Activated CD4-positive, alpha-beta T cell treated with anti-CD3 and anti-CD28 coated beads, Interleukin-2, amount 50 U/mL, for 48 hours (primary cell): ENCODE measurements at regions not wholly inside any gene's neighbourhood (a gene's known extent, or its start where the extent isn't known, plus 50 kb on each side); places are given as distances from the start of the nearest gene placed in this dataset.
"Not testable (repeated sequence)": the region's sequence is repeated elsewhere in the genome, so short reads cannot be mapped to it uniquely, and the experiment has no call there.

Experiments
- DNase-seq, 2 experiments: peaks; one replicate each; pipeline ENCODE4 v3.0.0-alpha.2; 2020

GRCh38 chr5:60546207-60546606, 153.8 kb downstream of the DEPDC1B start:
- no peak for DNase-seq

DNA sequence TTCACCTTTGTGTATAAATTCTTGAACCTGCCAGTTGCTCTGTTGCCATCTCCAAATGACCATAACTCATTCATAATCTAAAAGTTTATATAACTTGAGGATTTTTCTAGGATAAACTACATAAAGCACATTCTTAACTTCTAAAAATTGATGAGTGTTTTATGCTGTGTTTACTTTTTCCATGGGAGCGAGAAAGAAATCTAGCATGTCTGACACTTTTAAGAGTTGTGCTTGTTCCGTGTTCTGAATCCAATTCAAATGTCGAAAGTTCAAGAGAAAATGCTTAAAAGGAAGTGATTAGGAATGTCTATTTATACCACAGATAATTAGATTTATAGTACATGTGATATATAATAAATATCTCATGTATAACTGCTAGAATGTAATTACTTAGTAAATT, 154.4 kb downstream of the DEPDC1B start:
- no peak for DNase-seq

- DNase-seq, result no peak
Measured at GRCh38 chr5:60544142-60544541, 155.8 kb downstream of the DEPDC1B start.

- DNase-seq, result no peak
Measured at GRCh38 chr5:60541980-60542379, 158.0 kb downstream of the DEPDC1B start.

DNA sequence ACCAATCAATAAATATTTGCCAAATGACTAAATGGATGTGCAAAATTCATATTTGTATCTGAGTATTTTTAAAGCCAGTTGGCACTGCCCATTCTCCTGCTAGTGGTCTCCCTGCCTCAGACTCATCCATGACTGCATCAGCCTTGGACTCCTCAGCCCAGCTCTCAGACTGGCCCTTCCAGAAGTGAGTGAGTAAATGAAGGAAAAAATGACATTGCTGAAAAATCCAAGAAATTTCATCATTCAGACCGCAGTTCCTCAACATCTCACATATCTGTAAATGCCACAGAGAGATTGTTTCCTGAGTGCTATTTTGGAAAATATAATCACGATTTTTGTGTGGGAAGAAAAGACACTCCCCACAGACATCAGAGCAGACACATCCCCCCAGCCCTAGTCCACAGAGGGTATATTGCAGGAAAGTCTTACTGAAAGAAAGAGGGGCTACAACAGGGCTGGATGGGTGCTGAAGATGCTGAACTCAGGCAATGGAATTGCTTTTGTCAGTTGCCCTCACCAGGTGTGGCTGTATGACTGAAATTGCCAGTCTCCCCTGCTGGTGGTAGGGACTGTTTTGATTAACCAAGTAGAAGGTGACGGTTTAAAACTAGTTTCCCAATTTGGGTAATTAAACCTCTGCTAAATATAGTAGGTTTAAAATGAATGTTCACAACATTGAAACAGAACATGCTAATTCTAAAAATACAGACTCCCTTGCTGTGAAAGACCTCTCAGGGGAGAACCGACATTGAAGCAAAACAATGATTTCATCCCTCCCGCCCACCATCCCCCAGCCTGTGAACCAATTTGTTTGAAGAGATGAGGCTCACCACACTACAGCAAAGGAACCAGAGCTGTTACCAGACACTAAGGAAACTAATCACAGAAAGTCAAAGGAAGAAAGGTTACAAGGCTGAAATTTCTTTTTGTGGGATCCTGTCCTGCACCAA, 158.8 kb downstream of the DEPDC1B start:
- DNase-seq, result no peak

DNA sequence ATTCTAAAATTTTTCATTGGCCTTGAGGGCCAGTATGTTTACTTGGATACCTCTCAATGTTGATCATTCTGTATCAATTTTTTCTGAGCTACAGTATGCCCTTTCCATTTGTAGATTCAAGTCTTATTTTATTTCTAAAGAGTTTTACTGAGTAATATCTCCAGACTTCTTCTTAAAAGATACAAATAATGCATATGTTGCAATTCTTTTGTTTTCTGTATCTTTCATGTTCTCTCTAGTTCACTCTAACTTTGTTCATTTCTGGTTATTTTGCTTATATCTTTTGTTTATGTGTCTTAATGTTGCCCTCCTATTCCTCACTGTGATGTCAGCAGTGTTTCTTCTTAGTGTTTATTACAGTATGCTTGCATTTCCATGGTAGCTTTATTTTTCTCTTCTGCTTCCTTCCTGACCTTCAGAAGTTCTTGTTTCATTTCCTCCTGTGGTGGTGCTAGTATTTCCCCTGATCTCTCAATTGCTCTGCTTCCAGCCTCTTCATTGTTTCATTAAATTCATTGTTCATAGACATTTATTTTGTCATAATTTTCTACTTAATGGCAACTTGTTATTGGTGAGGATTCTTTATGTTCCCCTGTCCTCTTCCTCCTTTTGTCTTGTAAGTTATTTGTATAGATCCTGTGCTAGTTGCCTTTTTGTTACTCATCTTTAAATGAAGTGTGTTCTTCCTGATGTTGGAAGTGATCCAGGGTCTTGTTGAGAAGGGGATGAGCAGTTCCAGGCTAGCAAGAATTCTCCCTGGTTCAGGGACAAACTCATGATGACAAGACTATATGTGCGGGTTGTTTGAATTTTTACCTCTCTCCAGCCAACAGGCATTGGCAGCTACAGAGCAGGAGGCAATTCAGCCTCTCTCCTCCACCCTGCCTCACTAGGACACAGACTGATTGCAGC, 160.8 kb downstream of the DEPDC1B start:
- DNase-seq, result no peak

- DNase-seq, result no peak
Measured at GRCh38 chr5:60538426-60538825, 161.5 kb downstream of the DEPDC1B start.

DNA sequence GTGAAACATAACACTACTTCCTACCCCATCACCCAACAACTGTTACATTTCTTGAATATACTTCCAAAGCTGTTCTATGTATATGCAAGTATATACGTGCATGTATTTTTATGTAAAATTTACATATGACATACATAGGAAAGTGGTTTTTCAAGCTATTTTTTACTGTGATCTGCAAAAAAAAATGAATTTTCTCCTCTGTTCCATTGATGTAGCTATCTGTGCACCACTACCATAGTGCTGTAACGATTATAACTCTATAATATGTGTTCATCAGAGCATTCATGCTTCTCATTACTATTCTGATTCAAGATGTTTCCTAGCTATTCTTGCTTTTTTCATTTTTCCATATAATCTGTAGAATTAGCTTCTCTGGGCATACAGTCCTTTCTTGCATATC, 164.0 kb downstream of the DEPDC1B start:
- DNase-seq, result no peak

GRCh38 chr5:60535198-60535597, 164.8 kb downstream of the DEPDC1B start:
- DNase-seq, result no peak

DNA sequence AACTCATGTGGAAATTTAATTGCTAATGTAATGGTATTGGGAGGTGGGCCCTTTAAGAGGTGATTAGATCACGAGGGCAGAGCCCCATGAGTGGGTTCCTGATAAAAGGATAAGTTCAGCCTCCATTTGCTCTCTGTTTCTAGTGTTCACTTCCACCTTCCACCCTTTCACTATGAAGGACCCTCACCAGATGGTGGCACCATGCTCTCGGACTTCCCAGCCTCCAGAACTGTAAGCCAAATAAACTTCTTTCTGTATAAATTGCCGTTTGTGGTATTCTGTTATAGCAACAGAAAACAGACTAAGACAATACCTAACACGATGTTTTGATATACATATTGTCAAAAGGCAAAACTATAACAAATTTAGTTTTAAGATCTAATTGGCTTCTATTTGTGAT, 166.2 kb downstream of the DEPDC1B start:
- no peak for DNase-seq

DNA sequence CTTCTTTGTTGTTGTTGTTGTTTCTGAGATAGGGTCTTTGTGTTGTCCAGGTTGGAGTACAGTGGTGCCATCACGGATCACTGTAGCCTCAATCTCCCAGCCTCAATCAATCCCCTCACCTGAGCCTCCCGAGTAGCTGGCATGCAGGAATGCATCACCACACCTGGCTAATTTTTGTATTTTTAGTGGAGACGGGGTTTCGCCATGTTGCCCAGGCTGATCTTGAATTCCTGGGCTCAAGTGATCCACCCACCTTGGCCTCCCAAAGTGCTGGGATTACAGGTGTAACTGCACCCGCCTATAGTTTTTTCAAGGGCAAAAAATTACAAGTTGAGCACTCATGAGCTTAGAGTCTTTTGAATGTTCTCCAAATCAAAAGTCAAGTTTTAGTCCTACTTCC, 167.2 kb downstream of the DEPDC1B start:
- not testable (repeated sequence) for DNase-seq

DNA sequence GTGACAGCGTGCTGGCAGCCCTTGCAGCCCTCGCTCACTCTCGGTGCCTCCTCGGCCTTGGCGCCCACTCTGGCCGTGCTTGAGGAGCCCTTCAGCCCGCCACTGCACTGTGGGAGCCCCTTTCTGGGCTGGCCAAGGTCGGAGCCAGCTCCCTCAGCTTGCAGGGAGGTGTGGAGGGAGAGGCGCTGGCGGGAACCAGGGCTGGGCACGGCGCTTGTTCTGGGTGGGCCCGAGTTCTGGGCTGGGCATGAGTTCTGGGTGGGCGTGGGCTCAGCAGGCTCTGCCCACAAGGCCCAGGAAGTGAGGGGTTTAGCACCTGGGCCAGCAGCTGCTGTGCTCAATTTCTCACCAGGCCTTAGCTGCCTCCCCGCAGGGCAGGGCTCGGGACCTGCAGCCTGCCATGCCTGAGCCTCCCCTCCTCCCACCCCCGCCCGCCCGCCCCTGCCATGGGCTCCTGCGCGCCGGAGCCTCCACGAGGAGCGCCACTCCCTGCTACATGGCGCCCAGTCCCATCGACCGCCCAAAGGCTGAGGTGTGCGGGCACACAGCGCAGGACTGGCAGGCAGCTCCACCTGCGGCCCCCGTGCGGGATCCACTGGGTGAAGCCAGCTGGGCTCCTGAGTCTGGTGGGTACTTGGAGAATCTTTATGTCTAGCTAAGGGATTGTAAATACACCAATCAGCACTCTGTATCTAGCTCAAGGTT, 169.7 kb downstream of the DEPDC1B start:
- not testable (repeated sequence) for DNase-seq

DNA sequence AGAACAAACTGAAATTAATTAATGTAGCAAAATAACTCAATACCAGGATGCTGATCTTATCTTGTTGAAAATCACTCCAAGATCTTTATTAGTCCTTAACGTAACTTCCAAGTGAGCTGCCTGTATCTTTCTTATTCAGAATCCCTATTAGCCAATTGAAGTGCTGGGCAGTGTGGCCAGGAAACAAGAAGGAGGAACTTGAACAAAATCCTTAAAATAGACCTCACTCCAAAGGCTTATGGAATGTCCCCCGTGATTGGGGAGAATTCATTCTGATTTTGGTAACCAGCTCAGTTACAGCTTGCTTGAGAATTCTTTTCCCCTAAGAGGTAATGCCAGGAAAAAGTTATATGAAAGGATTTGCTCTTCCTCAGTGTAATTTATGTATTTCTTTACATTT, 171.0 kb downstream of the DEPDC1B start:
- DNase-seq, result no peak

DNA sequence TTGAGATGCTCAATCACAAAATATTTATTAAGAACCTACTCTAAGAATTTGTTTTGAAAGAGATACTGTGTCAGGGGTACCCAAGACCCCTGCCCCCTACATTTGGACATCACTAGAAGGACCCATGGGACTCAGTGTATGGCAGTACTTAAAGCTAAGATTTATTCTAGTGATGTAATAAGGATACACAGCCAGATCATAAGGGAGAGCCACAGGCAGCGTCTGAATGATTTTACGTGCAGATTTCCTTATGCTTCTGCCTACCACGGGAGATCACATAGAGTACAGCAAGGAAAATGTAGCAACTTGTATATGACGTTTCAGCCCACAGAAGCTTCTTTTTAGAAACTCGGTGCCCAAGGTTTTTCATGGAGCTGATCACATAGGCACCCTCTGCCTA, 172.9 kb downstream of the DEPDC1B start:
- no peak for DNase-seq

DNA sequence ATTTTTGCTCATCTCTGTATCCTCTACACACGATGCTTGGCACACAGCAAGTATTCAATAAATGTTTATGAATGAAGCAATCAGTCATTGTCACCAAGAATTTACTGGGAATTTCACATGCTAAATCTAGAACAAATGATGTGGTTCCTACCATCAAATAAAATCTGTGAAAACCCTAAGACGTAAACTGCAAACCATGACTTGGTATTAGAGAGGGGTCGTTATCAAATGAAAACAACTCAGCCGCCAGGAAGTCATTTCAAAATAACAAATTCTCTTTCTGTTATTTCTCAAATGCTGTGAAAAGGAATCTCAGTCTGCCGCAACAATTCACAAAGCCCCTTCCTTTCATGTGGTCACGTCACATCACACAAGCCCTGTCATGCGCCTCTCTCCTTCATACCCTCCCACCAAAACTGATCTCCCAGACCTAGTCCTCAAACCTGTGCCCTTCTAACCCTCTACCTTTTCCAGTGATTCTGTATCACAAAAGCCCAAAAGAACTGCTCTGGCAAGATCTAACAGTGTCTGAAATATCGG, 173.6 kb downstream of the DEPDC1B start:
- no peak for DNase-seq

GRCh38 chr5:60522292-60522905, 177.6 kb downstream of the DEPDC1B start:
- no peak for DNase-seq

GRCh38 chr5:60521376-60522291, 178.3 kb downstream of the DEPDC1B start:
- no peak for DNase-seq

DNA sequence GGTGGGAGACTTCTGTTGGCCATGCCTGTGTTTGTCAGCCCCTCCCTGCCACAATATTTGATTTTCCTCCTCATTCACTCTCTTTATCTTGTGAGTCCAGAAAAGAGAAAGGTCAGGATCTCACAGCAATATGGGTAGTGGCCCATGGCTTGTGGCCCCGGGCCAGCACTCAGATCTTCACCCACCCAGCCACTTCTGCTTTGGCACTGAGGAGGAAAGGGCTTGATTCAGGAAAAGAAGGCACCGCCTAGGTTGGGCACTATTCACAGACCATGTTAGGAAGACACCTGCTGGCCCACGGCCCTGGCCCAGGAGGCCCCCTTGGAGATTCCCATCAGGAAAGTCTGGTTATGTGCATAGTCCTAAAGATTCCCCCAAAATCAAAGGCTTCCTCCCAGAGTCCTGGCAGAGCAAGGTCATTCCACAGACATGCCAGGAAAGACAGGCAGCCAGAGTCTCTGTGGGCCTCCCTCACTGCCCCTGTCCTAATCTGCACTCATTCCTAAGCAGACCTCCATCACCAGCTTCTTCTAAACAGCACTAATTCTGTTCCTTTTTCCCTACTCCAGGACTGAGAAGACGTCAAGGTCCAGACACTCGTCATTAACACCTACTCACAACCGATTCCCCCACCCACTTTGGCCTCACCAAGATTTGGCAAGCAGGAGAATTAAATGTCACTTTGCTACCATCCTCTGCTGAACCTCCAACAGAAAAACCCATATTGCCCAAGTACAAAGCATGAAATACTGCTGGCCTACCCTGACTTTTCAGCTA, 179.3 kb downstream of the DEPDC1B start:
- DNase-seq, result no peak

- no peak for DNase-seq
Measured at GRCh38 chr5:60519372-60519771, 180.6 kb downstream of the DEPDC1B start.

- no peak for DNase-seq
Measured at GRCh38 chr5:60517850-60518249, 182.1 kb downstream of the DEPDC1B start.
